Gastroesophageal sphincter (tissue), 3 donors: ENCODE measurements at regions not wholly inside any gene's neighbourhood (a gene's known extent, or its start where the extent isn't known, plus 50 kb on each side); places are given as distances from the start of the nearest gene placed in this dataset.

ENCODE experiments used
- CTCF ChIP-seq, 4 experiments: fragments of 200-600 bp in 2 of 4; fragments of 450-650 bp in 2 of 4; sonication (generic) in 1 of 4; IDR thresholded peaks; one replicate each; pipeline ENCODE4 v1.5.1; 2017 to 2019; ENCODE audit warnings: antibody characterized with exemption in 4 of 4, mild to moderate bottlenecking in 2 of 4, moderate library complexity in 2 of 4
- EP300 ChIP-seq: sonication (generic); formaldehyde crosslinking; IDR thresholded peaks from one replicate; pipeline ENCODE4 v1.6.1; 2017; ENCODE audit warnings: antibody characterized with exemption, mild to moderate bottlenecking
- POLR2A ChIP-seq, 2 donors: fragments of 450-650 bp; IDR thresholded peaks; one replicate each; pipeline ENCODE4 v1.6.1; 2017; ENCODE audit warnings: antibody characterized with exemption in 2 of 2, mild to moderate bottlenecking in 2 of 2, moderate library complexity in 1 of 2
- POLR2AphosphoS5 ChIP-seq: sonication (generic); formaldehyde crosslinking; IDR thresholded peaks from one replicate; pipeline ENCODE4 v1.6.1; 2017; ENCODE audit warnings: antibody characterized with exemption

- no peak for TF ChIP-seq POLR2A (IDR thresholded peaks at IDR 0.05)
- TF ChIP-seq CTCF (IDR thresholded peaks at IDR 0.05), result no peak
- no peak for TF ChIP-seq EP300
- no peak for TF ChIP-seq POLR2AphosphoS5
Observed at GRCh38 chr2:7813541-7814292, 868.1 kb upstream of the ID2 start.
